HCT116 (cell line): ENCODE measurements at regions not wholly inside any gene's neighbourhood (a gene's known extent, or its start where the extent isn't known, plus 50 kb on each side); places are given as distances from the start of the nearest gene placed in this dataset.

Experiments
- ATAC-seq: fragments of 200-7000 bp; cut with Tn5 transposase; 2 replicates; pipeline ENCODE4 v1.9.1; 2020; ENCODE audit warnings: mild to moderate bottlenecking, moderate library complexity
- BruUV-seq: library from RNA; stranded (reverse); fragments of 400-500 nt; replicated peaks from 2 replicates; lab custom pipeline; 2021; lab: Mats Ljungman, UMichigan
- CTCF ChIA-PET: fragments of 300-600 bp; sonication (Branson Sonifier 250); formaldehyde crosslinking; loops from one replicate; lab custom pipeline; 2021; ENCODE audit warnings: antibody characterized with exemption; lab: Charles Lee
- POLR2A ChIA-PET: fragments of 300-600, 350-600 bp; sonication (Branson Sonifier 250); formaldehyde crosslinking; loops from one replicate; lab custom pipeline; 2021; ENCODE audit warnings: antibody characterized with exemption; lab: Charles Lee
- RAD21 ChIA-PET, 2 experiments: fragments of 300-600 bp; sonication (Branson Sonifier 250); formaldehyde crosslinking; loops; one replicate each; lab custom pipeline; 2023; ENCODE audit warnings: low total read pairs in 2 of 2; ENCODE audit not compliant: uncharacterized antibody in 2 of 2, unreplicated experiment in 2 of 2, low non-redundant PET in 1 of 2; lab: Charles Lee
- DNase-seq: peaks from one replicate; pipeline ENCODE4 v3.0.0-alpha.2; 2010; ENCODE audit warnings: low read depth, low spot score
- H2AFZ ChIP-seq: fragments of 200-600 bp; shearing (Covaris generic), sonication (generic); 2 replicates; pipeline ENCODE4 v1.6.1; 2017; ENCODE audit warnings: low read depth, mixed run types, mixed read lengths, antibody characterized with exemption, low read length; ENCODE audit not compliant: poor library complexity, severe bottlenecking
- H3K27ac ChIP-seq: 2 replicates; pipeline ENCODE4 v1.5.1; 2012; ENCODE audit warnings: low read depth, low read length
- H3K27me3 ChIP-seq: fragments of 200-600 bp; sonication (generic); 2 replicates; pipeline ENCODE4 v1.6.1; 2016; ENCODE audit warnings: mixed run types, low read length, mixed read lengths; ENCODE audit not compliant: insufficient read depth
- H3K36me3 ChIP-seq, 2 experiments: fragments of 200-500 bp in 1 of 2; fragments of 200-600 bp in 1 of 2; sonication (Bioruptor generic) in 1 of 2; sonication (generic) in 1 of 2; 2 replicates each; pipeline versions ENCODE4 v1.5.1 to v1.6.1; 2014 to 2016; ENCODE audit warnings: low read length in 2 of 2, inconsistent platforms in 1 of 2, mixed read lengths in 1 of 2, mixed run types in 1 of 2; ENCODE audit not compliant: insufficient read depth in 2 of 2, control insufficient read depth in 1 of 2
- H3K4me1 ChIP-seq, 2 experiments: fragments of 200-600 bp in 1 of 2; sonication (generic) in 1 of 2; 2 replicates each; pipeline versions ENCODE4 v1.5.1 to v1.6.1; 2012 to 2017; ENCODE audit warnings: low read length in 2 of 2, inconsistent platforms in 1 of 2, mild to moderate bottlenecking in 1 of 2, mixed read lengths in 1 of 2, mixed run types in 1 of 2, moderate library complexity in 1 of 2; ENCODE audit not compliant: insufficient read depth in 2 of 2, control insufficient read depth in 1 of 2
- H3K4me2 ChIP-seq: fragments of 200-600 bp; sonication (generic); 2 replicates; pipeline ENCODE4 v1.6.1; 2017; ENCODE audit warnings: mixed run types, low read length, mixed read lengths
- H3K4me3 ChIP-seq, 2 experiments: fragments of 200-600 bp in 1 of 2; sonication (generic) in 1 of 2; replicated peaks in 1 of 2; 2 replicates each; pipeline ENCODE4 v1.5.1; 2011 to 2016; ENCODE audit warnings: low read length in 2 of 2, control low read depth in 1 of 2, low read depth in 1 of 2, mild to moderate bottlenecking in 1 of 2, mixed read lengths in 1 of 2, mixed run types in 1 of 2
- H3K79me2 ChIP-seq: fragments of 200-600 bp; sonication (generic); 2 replicates; pipeline ENCODE4 v1.6.1; 2017; ENCODE audit warnings: mild to moderate bottlenecking, mixed run types, low read length, moderate library complexity, mixed read lengths; ENCODE audit not compliant: insufficient read depth
- H3K9ac ChIP-seq: fragments of 200-600 bp; sonication (generic); 2 replicates; pipeline ENCODE4 v1.6.1; 2016; ENCODE audit warnings: low read length, mixed read lengths
- H3K9me2 ChIP-seq: fragments of 200-600 bp; sonication (generic), shearing (Covaris generic); 2 replicates; pipeline ENCODE4 v1.6.1; 2017; ENCODE audit warnings: mixed run types, mild to moderate bottlenecking, moderate library complexity; ENCODE audit not compliant: insufficient read depth
- H3K9me3 ChIP-seq, 2 experiments: fragments of 200-500 bp in 1 of 2; fragments of 200-600 bp in 1 of 2; sonication (Bioruptor generic) in 1 of 2; sonication (generic) in 1 of 2; 2 replicates each; pipeline ENCODE4 v1.6.1; 2014 to 2017; ENCODE audit warnings: low read length in 2 of 2, mixed read lengths in 2 of 2, inconsistent platforms in 1 of 2, low read depth in 1 of 2, mild to moderate bottlenecking in 1 of 2, mixed run types in 1 of 2, moderate library complexity in 1 of 2; ENCODE audit not compliant: control insufficient read depth in 1 of 2, insufficient read depth in 1 of 2
- H4K20me1 ChIP-seq: fragments of 200-600 bp; sonication (generic), shearing (Covaris generic); 2 replicates; pipeline ENCODE4 v1.6.1; 2017; ENCODE audit warnings: mixed run types, mild to moderate bottlenecking, moderate library complexity; ENCODE audit not compliant: insufficient read depth
- CBX3 ChIP-seq: IDR thresholded peaks from 2 replicates; pipeline ENCODE4 v1.6.1; 2012; ENCODE audit warnings: low read depth
- CTCF ChIP-seq, 3 experiments: fragments of 200-600 bp in 1 of 3; sonication (generic) in 1 of 3; IDR thresholded peaks in 2 of 3; conservative IDR thresholded peaks in 1 of 3; 2 replicates each; pipeline ENCODE4 v1.5.1; 2012 to 2017; ENCODE audit warnings: low read depth in 2 of 3, low read length in 2 of 3, antibody characterized with exemption in 1 of 3, borderline replicate concordance in 1 of 3, control low read depth in 1 of 3, mild to moderate bottlenecking in 1 of 3, mixed read lengths in 1 of 3, mixed run types in 1 of 3, moderate library complexity in 1 of 3; ENCODE audit not compliant: insufficient read depth in 1 of 3
- ELF1 ChIP-seq: IDR thresholded peaks from 2 replicates; pipeline ENCODE4 v1.6.1; 2012; ENCODE audit warnings: low read depth, borderline replicate concordance
- EZH2 ChIP-seq: fragments of 200-600 bp; sonication (generic); IDR thresholded peaks from 2 replicates; pipeline ENCODE4 v1.6.1; 2017; ENCODE audit warnings: antibody characterized with exemption, mixed run types
- EZH2phosphoT487 ChIP-seq: fragments of 200-600 bp; IDR thresholded peaks from 2 replicates; pipeline ENCODE4 v1.6.1; 2018; ENCODE audit warnings: antibody characterized with exemption, borderline replicate concordance
- JUND ChIP-seq: IDR thresholded peaks from 2 replicates; pipeline ENCODE4 v1.6.1; 2012
- MAX ChIP-seq: IDR thresholded peaks from 2 replicates; pipeline ENCODE4 v1.6.1; 2012
- POLR2AphosphoS5 ChIP-seq: IDR thresholded peaks from 2 replicates; pipeline ENCODE4 v1.6.1; 2011; ENCODE audit warnings: mild to moderate bottlenecking, low read depth, low read length, moderate library complexity
- SIN3A ChIP-seq: IDR thresholded peaks from 2 replicates; pipeline ENCODE4 v1.6.1; 2012; ENCODE audit warnings: low read depth
- SRF ChIP-seq: IDR thresholded peaks from 2 replicates; pipeline ENCODE4 v1.6.1; 2012; ENCODE audit warnings: low read depth
- TCF7L2 ChIP-seq: IDR thresholded peaks from 2 replicates; pipeline ENCODE4 v1.7.0; 2011; ENCODE audit warnings: borderline replicate concordance, inconsistent platforms; ENCODE audit not compliant: insufficient read depth, insufficient read length; ENCODE audit errors: extremely low read depth
- YY1 ChIP-seq: IDR thresholded peaks from 2 replicates; pipeline ENCODE4 v1.6.1; 2011; ENCODE audit warnings: low read length, low read depth, moderate library complexity, mild to moderate bottlenecking; ENCODE audit not compliant: insufficient replicate concordance; ENCODE audit errors: extremely low read depth
- ZBTB33 ChIP-seq: IDR thresholded peaks from 2 replicates; pipeline ENCODE4 v1.6.1; 2011; ENCODE audit warnings: mild to moderate bottlenecking, low read length, moderate library complexity; ENCODE audit not compliant: insufficient replicate concordance; ENCODE audit errors: extremely low read depth
- ZFX ChIP-seq: fragments of 450-650 bp; IDR thresholded peaks from 2 replicates; pipeline ENCODE4 v1.6.1; 2017
- intact Hi-C: fragments of 100-400 bp; cut with micrococcal nuclease; formaldehyde crosslinking; loops from 2 replicates; pipeline ENCODE4 v1.10.0; 2022

- no peak overlapping the region for H2AFZ ChIP-seq
- intact Hi-C loops = no loop called here
- no peak overlapping the region for H3K4me2 ChIP-seq
- POLR2A ChIA-PET = no interaction called here
- RAD21 ChIA-PET = no interaction called here
- H3K79me2 ChIP-seq = no peaks in the 10 kb centered on the region
- peaks cover 0 to 5% of the 10 kb centered on the region in 2 experiments; a peak in 3 of 4 replicates for H3K9me3 ChIP-seq
- H3K4me1 ChIP-seq = no peaks in the 10 kb centered on the region
- no peak overlapping the region for H3K4me3 ChIP-seq
- H3K27ac ChIP-seq = no peak overlapping the region
- H3K9ac ChIP-seq = no peak overlapping the region
- H3K9me2 ChIP-seq = no peaks in the 10 kb centered on the region
- BruUV-seq = no TSS peak
- DNase-seq (no peak), ATAC-seq (no peak)
- H3K27me3 ChIP-seq = no peaks in the 10 kb centered on the region
- no peak for TF ChIP-seq ELF1
- CTCF ChIA-PET = no interaction called here
- no peaks in the 10 kb centered on the region for H4K20me1 ChIP-seq
- no peaks in the 10 kb centered on the region for H3K36me3 ChIP-seq
Measured at GRCh38 chr5:21693591-21693990, 1159.6 kb downstream of the CDH12 start.

- ChIA-PET RAD21 (no interaction called here), CTCF (no interaction called here), POLR2A (no interaction called here)
- Histone ChIP-seq H2AFZ (no peak overlapping the region), H4K20me1 (no peaks in the 10 kb centered on the region; the same call in 1 of the 2 replicates), H3K27me3 (no peaks in the 10 kb centered on the region), H3K27ac (no peak overlapping the region), H3K9me2 (no peaks in the 10 kb centered on the region), H3K4me3 (no peak overlapping the region), H3K4me2 (no peak overlapping the region), H3K9ac (no peak overlapping the region), H3K4me1 (no peaks in the 10 kb centered on the region), H3K36me3 (no peaks in the 10 kb centered on the region), H3K79me2 (no peaks in the 10 kb centered on the region), H3K9me3 (peaks cover 3 to 9% of the 10 kb centered on the region in 2 experiments; a peak in 3 of 4 replicates)
- no TSS peak for BruUV-seq
- DNase-seq = no peak
- intact Hi-C loops = no loop called here
- ATAC-seq = no peak
- TF ChIP-seq JUND (no peak), CBX3 (no peak), ELF1 (no peak), SIN3A (no peak), SRF (no peak), EZH2 (no peak), CTCF (IDR thresholded peaks at IDR 0.05 in 2 of 3, conservative IDR thresholded peaks at IDR 0.05 in 1 of 3; ENCODE audit: borderline replicate concordance in 1 of 3, insufficient read depth in 1 of 3, low read depth in 2 of 3, low read length in 2 of 3) (no peak), ZBTB33 (no peak), POLR2AphosphoS5 (no peak), ZFX (no peak), YY1 (no peak), MAX (no peak), EZH2phosphoT487 (no peak), TCF7L2 (no peak)
Measured at GRCh38 chr5:21689587-21689986, 1163.6 kb downstream of the CDH12 start.
